Heart right ventricle (tissue), 16 donors: ENCODE measurements at regions not wholly inside any gene's neighbourhood (a gene's known extent, or its start where the extent isn't known, plus 50 kb on each side); places are given as distances from the start of the nearest gene placed in this dataset.

Experiments used
- ATAC-seq, 8 donors: fragments of 200-7000 bp; cut with Tn5 transposase; one replicate each; pipeline ENCODE4 v1.9.1; 2020; ENCODE audit warnings: mild to moderate bottlenecking in 8 of 8, moderate library complexity in 8 of 8, moderate number of reproducible peaks in 1 of 8
- DNase-seq, 2 donors: peaks; one replicate each; pipeline ENCODE4 v3.0.0-alpha.2; 2020
- H3K27ac ChIP-seq, 10 donors: fragments of 200-600 bp; sonication (generic) in 2 of 10; one replicate each; pipeline versions ENCODE4 v1.5.0 to v1.8.0; 2020 to 2022; ENCODE audit warnings: mild to moderate bottlenecking in 3 of 10
- H3K27me3 ChIP-seq, 7 donors: fragments of 200-600 bp; one replicate each; pipeline ENCODE4 v1.8.0; 2021 to 2022; ENCODE audit warnings: mild to moderate bottlenecking in 2 of 7
- H3K36me3 ChIP-seq, 9 donors: fragments of 200-600 bp; sonication (generic) in 1 of 9; one replicate each; pipeline versions ENCODE4 v1.5.0 to v1.8.0; 2020 to 2022; ENCODE audit warnings: mild to moderate bottlenecking in 2 of 9
- H3K4me1 ChIP-seq, 9 donors: fragments of 200-600 bp; sonication (generic) in 1 of 9; one replicate each; pipeline versions ENCODE4 v1.5.0 to v1.8.0; 2020 to 2022; ENCODE audit warnings: mild to moderate bottlenecking in 4 of 9
- H3K4me3 ChIP-seq, 10 donors: fragments of 200-600 bp; sonication (generic) in 2 of 10; one replicate each; pipeline versions ENCODE4 v1.5.0 to v1.8.0; 2020 to 2022; ENCODE audit warnings: mild to moderate bottlenecking in 7 of 10, moderate library complexity in 2 of 10
- H3K9me3 ChIP-seq, 11 donors: fragments of 200-600 bp in 10 of 11; sonication (generic) in 2 of 11; one replicate each; pipeline versions ENCODE4 v1.5.0 to v1.8.0; 2013 to 2022; ENCODE audit warnings: mild to moderate bottlenecking in 2 of 11, control low read depth in 1 of 11, moderate library complexity in 1 of 11
- WGBS, 2 donors: extraction: QIAGEN DNeasy Blood & Tissue Kit; methylation state at CpG; one replicate each; pipeline ENCODE4 v1.1.7; 2013; ENCODE audit warnings: inconsistent platforms in 1 of 2; 5-methylcytosine and 5-hydroxymethylcytosine counted together
- intact Hi-C, 10 donors: fragments of 100-400 bp; cut with DNase I; formaldehyde crosslinking; loops; one replicate each; pipeline versions ENCODE4 v1.11.1 to v1.14.2; 2022
- TF ChIP-seq, protein P1 (sequence below), 9 donors: fragments of 200-600 bp; sonication (generic) in 2 of 9; IDR thresholded peaks; one replicate each; pipeline versions ENCODE4 v1.5.0 to v1.8.0; 2021 to 2022; ENCODE audit warnings: antibody characterized with exemption in 9 of 9, mild to moderate bottlenecking in 5 of 9, moderate library complexity in 1 of 9
- donor health status: Arrhythmogenic right ventricular cardiomyopathy.
- donor health status: ischemic (EF 13 %, LVEDD 7.1; RV severe dilation, severe dysfunction).
- donor health status: healthy with polysubstance abuse.
- donor health status: DM: no; HTN: yes; CAD: no.
- donor health status: DM: no; HTN: no; CAD: no.
- donor health status: ischemic (EF 25% LVEDD 6.9; RV normal size, moderate dysfunction).
- donor health status: ischemic (EF 25% LVEDD 5.7; RV mildly dilated, moderate dysfunction).
- donor health status: healthy.
- donor health status: DM: yes; HTN: yes; CAD: no.
- donor health status: Ischemic cardiomyopathy.
- donor health status: ischemic (EF 35%, LVEDD 5.7; RV mildly dilated, moderate dysfunction).
- donor health status: nonischemic (EF 11% LVEDD 7.7; RV severe dilation, severe dysfunction).
- donor health status: DM: yes; HTN: yes; CAD: no.
- donor health status: PGD.
- donor health status: ischemic (EF 29% LVEDD 5.4; RV normal size, mild dysfunction).
- donor health status: nonischemic (EF 23%, LVEDD 6.1; RV moderate dilation, normal function).

GRCh38 chr3:64954995-64955636 lies 267.3 kb upstream of the ADAMTS9 start:
- no peaks in the 10 kb centered on the region for H3K9me3 ChIP-seq
- TF ChIP-seq, protein P1, sequence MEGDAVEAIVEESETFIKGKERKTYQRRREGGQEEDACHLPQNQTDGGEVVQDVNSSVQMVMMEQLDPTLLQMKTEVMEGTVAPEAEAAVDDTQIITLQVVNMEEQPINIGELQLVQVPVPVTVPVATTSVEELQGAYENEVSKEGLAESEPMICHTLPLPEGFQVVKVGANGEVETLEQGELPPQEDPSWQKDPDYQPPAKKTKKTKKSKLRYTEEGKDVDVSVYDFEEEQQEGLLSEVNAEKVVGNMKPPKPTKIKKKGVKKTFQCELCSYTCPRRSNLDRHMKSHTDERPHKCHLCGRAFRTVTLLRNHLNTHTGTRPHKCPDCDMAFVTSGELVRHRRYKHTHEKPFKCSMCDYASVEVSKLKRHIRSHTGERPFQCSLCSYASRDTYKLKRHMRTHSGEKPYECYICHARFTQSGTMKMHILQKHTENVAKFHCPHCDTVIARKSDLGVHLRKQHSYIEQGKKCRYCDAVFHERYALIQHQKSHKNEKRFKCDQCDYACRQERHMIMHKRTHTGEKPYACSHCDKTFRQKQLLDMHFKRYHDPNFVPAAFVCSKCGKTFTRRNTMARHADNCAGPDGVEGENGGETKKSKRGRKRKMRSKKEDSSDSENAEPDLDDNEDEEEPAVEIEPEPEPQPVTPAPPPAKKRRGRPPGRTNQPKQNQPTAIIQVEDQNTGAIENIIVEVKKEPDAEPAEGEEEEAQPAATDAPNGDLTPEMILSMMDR (IDR thresholded peaks at IDR 0.05): no peak
- WGBS, 2 donors: 29 to 38% methylated on average over 4 of the region's 4 CpGs
- DNase-seq: peak in 1 of 2 donors; percentile 32
- H3K27ac ChIP-seq: peak overlapping the region in 6 of 10 donors; percentile 2 to 26 (median 12)
- no peak overlapping the region for H3K4me3 ChIP-seq
- no peaks in the 10 kb centered on the region for H3K36me3 ChIP-seq
- intact Hi-C loops: loop anchor here in 1 of 10 donors (10.0 kb wide), 1 partner anchor 420 kb away; no protein-coding TSS in a partner anchor
- H3K27me3 ChIP-seq: no peaks in the 10 kb centered on the region
- peak in 7 of 8 donors; percentile 52 to 72 (median 65) for ATAC-seq
- peaks cover 0 to 35% (median 0%) of the 10 kb centered on the region in 9 donors for H3K4me1 ChIP-seq

- peak in 1 of 2 donors; percentile 17 for DNase-seq
- TF ChIP-seq, protein P1 (IDR thresholded peaks at IDR 0.05): no peak
- intact Hi-C loops: loop anchor here in 1 of 10 donors (5.0 kb wide), 1 partner anchor 53 kb away; no protein-coding TSS in a partner anchor
- Histone ChIP-seq H3K4me3 (no peak overlapping the region), H3K4me1 (peaks cover 0 to 32% (median 11%) of the 10 kb centered on the region in 9 donors), H3K9me3 (no peaks in the 10 kb centered on the region), H3K27ac (peak overlapping the region; percentile 14 to 75 (median 58)), H3K36me3 (no peaks in the 10 kb centered on the region), H3K27me3 (no peaks in the 10 kb centered on the region)
- ATAC-seq: peak; percentile 56 to 87 (median 71)
- 25 to 27% methylated on average over 6 of the region's 6 CpGs for WGBS, 2 donors
These were observed 257.4 kb upstream of the ADAMTS9 start for GRCh38 chr3:64945171-64945729.

GRCh38 chr3:64943866-64944265 lies 256.1 kb upstream of the ADAMTS9 start:
- H3K9me3 ChIP-seq: no peaks in the 10 kb centered on the region
- H3K27me3 ChIP-seq: no peaks in the 10 kb centered on the region
- peaks cover 0 to 32% (median 11%) of the 10 kb centered on the region in 9 donors for H3K4me1 ChIP-seq
- peak in 1 of 2 donors; percentile 30 for DNase-seq
- TF ChIP-seq, protein P1 (IDR thresholded peaks at IDR 0.05): no peak
- peak overlapping the region in 7 of 10 donors; percentile 4 to 73 (median 36) for H3K27ac ChIP-seq
- H3K4me3 ChIP-seq: no peak overlapping the region
- intact Hi-C loops: no loop called here
- WGBS, 2 donors: 67 to 70% methylated on average over 4 of the region's 4 CpGs
- ATAC-seq: peak in 7 of 8 donors; percentile 12 to 73 (median 50)
- H3K36me3 ChIP-seq: no peaks in the 10 kb centered on the region

DNA sequence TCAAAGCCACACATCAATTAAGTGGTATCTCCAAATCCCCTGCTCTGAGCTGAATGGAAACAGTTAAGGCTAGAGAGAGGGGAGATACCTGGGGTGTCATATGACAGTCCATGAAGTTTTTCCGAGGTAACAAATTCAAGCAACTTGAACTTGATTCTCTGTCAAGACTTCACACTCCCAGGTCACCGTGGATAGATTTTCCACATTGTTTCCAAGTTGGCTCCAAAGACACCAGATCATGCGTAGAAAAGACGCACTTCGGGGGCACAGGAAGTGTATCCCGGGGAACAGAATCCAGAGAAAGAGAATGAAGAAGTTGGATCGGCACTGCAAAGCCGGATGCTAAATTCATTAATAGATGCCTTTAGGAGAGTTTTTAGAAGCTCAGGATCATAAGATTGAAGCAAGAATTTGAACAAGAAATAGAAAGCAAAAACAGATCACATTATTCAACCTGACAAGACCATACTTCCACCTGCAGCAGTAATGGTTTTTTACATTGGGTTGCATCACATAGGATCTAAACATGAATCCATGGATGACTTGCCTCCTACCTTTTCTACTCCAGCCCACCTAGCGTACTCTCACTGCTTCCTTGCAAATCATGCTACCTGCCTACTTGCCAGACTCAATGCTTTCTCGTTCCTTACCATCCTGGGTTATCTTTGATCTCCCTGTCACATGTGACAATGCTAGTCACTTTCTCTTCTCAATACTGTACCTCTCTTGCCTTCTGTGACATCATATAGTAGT lies 253.0 kb upstream of the ADAMTS9 start:
- no peaks in the 10 kb centered on the region for H3K9me3 ChIP-seq
- TF ChIP-seq, protein P1 (IDR thresholded peaks at IDR 0.05): no peak
- no peak for DNase-seq
- intact Hi-C loops: no loop called here
- H3K4me3 ChIP-seq: no peak overlapping the region
- no peaks in the 10 kb centered on the region for H3K36me3 ChIP-seq
- H3K27ac ChIP-seq: no peak overlapping the region
- H3K4me1 ChIP-seq: peaks cover 0 to 35% (median 11%) of the 10 kb centered on the region in 9 donors
- no peaks in the 10 kb centered on the region for H3K27me3 ChIP-seq
- 88% methylated on average over 10 of the region's 10 CpGs for WGBS, 2 donors
- ATAC-seq: no peak
